Mucosa of gallbladder (tissue), 1 donor: ENCODE measurements at regions not wholly inside any gene's neighbourhood (a gene's known extent, or its start where the extent isn't known, plus 50 kb on each side); places are given as distances from the start of the nearest gene placed in this dataset.
"Not testable (repeated sequence)": the region's sequence is repeated elsewhere in the genome, so short reads cannot be mapped to it uniquely, and the experiment has no call there.

Source experiments
- DNase-seq: peaks from one replicate; pipeline ENCODE4 v3.0.0-alpha.2; 2020; ENCODE audit warnings: low spot score
- donor health status: DM: no; HTN: no; CAD: no.

GRCh38 chr3:70738291-70738681 lies 425.8 kb upstream of the MDFIC2 start:
- DNase-seq: no peak

GRCh38 chr3:70737666-70738290 lies 425.3 kb upstream of the MDFIC2 start:
- no peak for DNase-seq

GRCh38 chr3:70736009-70736408 lies 423.6 kb upstream of the MDFIC2 start:
- DNase-seq: no peak

GRCh38 chr3:70734756-70735155 lies 422.3 kb upstream of the MDFIC2 start:
- no peak for DNase-seq

- no peak for DNase-seq
Measured at GRCh38 chr3:70731046-70731445, 418.6 kb upstream of the MDFIC2 start.

GRCh38 chr3:70729845-70730244 lies 417.4 kb upstream of the MDFIC2 start:
- DNase-seq: no peak

GRCh38 chr3:70728311-70728710 lies 415.9 kb upstream of the MDFIC2 start:
- no peak for DNase-seq

GRCh38 chr3:70726961-70727360 lies 414.5 kb upstream of the MDFIC2 start:
- DNase-seq: no peak

GRCh38 chr3:70726096-70726938 lies 413.9 kb upstream of the MDFIC2 start:
- no peak for DNase-seq

GRCh38 chr3:70722018-70722417 lies 409.6 kb upstream of the MDFIC2 start:
- DNase-seq: no peak

- peak; percentile 10 for DNase-seq
Measured at GRCh38 chr3:70716832-70717231, 404.4 kb upstream of the MDFIC2 start.

- DNase-seq: no peak
Measured at GRCh38 chr3:70712449-70713082, 400.1 kb upstream of the MDFIC2 start.

- no peak for DNase-seq
Measured at GRCh38 chr3:70703305-70704102, 391.1 kb upstream of the MDFIC2 start.

- no peak for DNase-seq
Measured at GRCh38 chr3:70702132-70702531, 389.7 kb upstream of the MDFIC2 start.

GRCh38 chr3:70684701-70685100 lies 372.3 kb upstream of the MDFIC2 start:
- no peak for DNase-seq

GRCh38 chr3:70675810-70676209 lies 363.4 kb upstream of the MDFIC2 start:
- not testable (repeated sequence) for DNase-seq

- DNase-seq: no peak
Measured at GRCh38 chr3:70658513-70659310, 346.3 kb upstream of the MDFIC2 start.

- DNase-seq: no peak
Measured at GRCh38 chr3:70657454-70657853, 345.0 kb upstream of the MDFIC2 start.

- DNase-seq: no peak
Measured at GRCh38 chr3:70647823-70648222, 335.4 kb upstream of the MDFIC2 start.

- no peak for DNase-seq
Measured at GRCh38 chr3:70647094-70647493, 334.7 kb upstream of the MDFIC2 start.

GRCh38 chr3:70646635-70647034 lies 334.2 kb upstream of the MDFIC2 start:
- DNase-seq: no peak
